COLO668 (cell line): ENCODE measurements at regions not wholly inside any gene's neighbourhood (a gene's known extent, or its start where the extent isn't known, plus 50 kb on each side); places are given as distances from the start of the nearest gene placed in this dataset.

Experiments
- DNase-seq: peaks from one replicate; lab custom pipeline; 2025; ENCODE audit not compliant: unreplicated experiment; lab: John Stamatoyannopoulos, UW

DNA sequence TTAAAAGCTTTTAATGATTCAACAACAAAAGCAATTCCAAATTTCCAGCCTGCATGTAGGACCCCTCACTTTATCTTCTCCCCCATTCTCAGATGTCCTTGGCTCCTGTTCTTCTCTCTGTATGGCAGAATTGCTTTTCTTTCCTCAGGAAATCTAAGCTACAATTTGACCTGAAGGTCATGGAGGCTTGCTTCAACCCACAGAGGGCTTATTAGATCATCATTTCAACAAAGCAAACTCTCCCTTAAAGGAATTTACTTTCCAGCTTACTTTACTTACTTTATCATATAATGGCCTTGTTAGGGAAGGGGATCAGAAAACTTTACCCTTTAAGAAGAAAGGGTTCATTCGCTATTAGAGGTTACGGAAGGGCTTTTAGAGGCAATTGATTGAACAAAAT, 211.5 kb downstream of the RAD51AP2 start:
- no peak for DNase-seq

- DNase-seq = no peak
Measured at GRCh38 chr2:17306219-17306618, 212.0 kb downstream of the RAD51AP2 start.

- DNase-seq = no peak
Measured at GRCh38 chr2:17303521-17303920, 214.7 kb downstream of the RAD51AP2 start.

DNA sequence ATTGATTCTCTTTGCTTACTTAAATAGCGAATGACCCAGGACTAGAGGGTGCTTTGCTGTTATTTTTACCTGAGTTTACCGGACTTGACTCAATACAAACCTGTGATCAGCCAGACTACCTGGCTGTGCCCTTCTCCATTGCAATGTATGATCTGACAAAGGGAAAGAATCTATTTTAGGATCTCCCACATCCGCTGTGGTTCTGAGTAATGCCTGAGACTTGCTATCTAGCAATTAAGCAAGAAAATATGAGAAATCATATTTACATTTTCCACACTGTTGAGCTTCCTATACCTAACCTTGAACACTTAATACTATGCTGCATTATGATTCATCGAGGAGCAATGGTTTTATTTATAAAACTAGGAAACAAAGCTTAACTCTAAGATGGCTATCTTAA, 215.2 kb downstream of the RAD51AP2 start:
- DNase-seq = no peak

DNA sequence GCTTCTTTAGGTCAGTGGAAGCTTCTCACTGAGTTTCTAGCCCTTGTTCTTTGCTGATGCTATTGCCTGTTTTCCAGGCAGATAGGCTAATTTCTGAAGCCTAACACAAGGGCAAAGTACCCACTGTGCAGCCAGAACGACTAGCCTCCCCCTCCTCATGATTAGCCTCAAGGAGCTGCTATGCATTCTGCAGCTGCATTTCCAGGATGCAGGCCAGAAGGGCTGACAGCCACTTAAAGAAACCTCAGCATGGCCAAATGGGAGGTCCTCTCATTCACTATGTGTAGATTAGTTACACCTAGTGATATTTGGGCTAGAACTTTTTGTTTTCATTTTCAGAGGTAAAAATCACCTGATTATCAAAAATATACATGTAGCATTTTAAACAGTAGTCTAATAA, 216.0 kb downstream of the RAD51AP2 start:
- DNase-seq = no peak

- no peak for DNase-seq
Measured at GRCh38 chr2:17301437-17301836, 216.8 kb downstream of the RAD51AP2 start.

DNA sequence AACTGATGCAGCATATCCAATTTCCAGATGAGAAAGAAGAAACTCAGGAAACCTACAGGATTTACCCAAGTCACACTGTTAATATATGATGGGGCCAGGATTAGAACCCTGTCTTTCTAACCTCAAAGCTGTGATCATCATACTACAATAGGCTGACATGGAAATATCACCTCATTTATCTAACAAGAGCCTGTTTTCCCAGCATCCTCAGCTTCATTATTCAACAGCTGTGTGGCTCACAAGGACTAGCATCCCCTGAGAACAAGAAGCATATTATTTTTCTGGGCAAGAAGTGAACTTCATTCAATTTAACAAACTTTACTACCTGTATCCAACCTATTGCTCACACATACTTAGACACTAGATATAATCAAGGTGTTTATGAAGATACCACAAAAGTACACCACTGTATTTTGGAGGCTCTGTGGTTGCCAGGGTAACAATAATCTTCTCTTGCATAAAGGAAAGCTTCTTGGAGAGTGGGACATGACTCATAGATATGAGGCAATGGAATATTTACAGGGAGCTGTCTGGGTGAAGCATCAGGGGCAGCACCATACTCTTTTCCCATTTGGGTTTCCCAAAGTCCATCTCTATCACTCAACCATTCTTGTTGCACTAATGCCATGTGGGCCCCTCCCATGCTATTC, 218.2 kb downstream of the RAD51AP2 start:
- DNase-seq = no peak

DNA sequence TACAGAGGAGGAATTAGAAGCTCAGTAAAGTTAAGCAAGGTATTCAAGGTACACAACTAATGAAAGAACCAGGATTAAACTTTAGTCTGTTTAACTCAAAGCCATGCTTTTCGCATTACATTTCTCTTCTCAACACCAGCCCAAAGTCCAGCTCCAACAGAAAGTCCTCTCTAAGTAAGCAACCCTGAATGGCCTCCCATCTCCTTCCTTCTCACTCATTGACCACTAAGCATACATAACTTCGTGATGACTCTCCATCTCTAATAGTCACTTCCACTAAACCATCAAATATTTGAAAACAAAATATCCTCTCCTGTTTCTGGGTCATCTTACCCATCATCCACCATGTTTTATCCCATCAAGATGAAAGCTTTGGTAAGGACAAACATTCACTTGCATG, 219.8 kb downstream of the RAD51AP2 start:
- DNase-seq = no peak

GRCh38 chr2:17296686-17297085, 221.6 kb downstream of the RAD51AP2 start:
- no peak for DNase-seq

- DNase-seq = no peak
Measured at GRCh38 chr2:17289669-17290068, 228.6 kb downstream of the RAD51AP2 start.

DNA sequence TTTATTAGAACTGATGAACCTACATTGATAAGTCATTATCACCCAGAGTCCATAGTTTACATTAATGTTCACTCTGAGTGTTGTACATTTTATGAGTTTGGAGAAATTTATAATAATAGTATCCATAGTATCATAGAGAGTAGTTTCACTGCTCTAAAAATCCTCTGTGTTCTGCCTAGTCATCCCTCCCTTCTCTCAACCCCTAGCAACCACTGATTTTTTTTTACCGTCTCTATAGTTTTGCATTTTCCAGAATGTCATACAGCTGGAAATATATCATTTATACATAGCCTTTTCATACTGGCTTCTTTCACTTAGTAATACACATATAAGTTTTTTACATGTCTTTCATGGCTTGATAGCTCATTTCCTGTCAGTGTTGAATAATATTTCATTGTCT, 231.1 kb downstream of the RAD51AP2 start:
- DNase-seq = no peak

DNA sequence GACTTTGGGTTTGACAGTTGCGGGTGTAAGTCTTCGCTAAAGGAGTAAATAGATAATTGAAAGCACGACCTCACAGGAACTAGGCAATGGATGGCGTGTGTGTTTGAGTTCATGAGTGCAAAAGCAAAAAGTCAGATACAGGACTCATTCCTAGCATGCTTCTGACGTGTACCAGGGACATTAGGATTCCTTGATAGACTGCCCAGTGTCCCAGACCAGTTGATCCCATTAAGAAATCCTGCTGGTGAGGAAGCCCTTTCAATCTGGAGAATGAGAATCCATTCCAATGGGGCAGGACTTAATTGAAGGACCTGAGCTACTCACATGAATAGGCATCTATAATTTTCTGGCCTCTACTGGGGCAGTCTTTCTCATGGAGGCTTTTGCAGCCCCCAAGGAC, 235.4 kb downstream of the RAD51AP2 start:
- DNase-seq = no peak

- DNase-seq = no peak
Measured at GRCh38 chr2:17282245-17282644, 236.0 kb downstream of the RAD51AP2 start.

- DNase-seq = no peak
Measured at GRCh38 chr2:17276220-17276619, 242.0 kb downstream of the RAD51AP2 start.

GRCh38 chr2:17272652-17273525, 245.4 kb downstream of the RAD51AP2 start:
- DNase-seq = no peak

- DNase-seq = no peak
Measured at GRCh38 chr2:17272170-17272569, 246.1 kb downstream of the RAD51AP2 start.

DNA sequence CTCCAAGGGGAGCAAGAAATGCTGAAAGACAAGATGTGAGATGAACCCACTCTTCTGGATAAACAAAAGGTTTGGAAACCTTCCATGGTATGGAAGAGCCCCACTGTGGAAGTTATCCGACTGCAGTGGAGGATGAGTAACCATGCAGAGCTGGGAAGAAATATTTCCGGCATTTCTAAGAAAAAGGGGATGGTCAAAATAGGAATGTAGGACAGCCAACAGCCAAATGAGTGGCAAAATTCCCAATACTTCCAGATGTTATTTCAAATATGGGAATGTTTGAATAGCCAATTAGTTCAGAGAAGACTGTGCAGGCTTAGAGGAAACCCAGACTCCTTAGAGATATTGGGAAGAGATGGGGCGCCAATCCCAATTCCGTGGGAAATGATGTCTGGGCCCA, 246.8 kb downstream of the RAD51AP2 start:
- no peak for DNase-seq

DNA sequence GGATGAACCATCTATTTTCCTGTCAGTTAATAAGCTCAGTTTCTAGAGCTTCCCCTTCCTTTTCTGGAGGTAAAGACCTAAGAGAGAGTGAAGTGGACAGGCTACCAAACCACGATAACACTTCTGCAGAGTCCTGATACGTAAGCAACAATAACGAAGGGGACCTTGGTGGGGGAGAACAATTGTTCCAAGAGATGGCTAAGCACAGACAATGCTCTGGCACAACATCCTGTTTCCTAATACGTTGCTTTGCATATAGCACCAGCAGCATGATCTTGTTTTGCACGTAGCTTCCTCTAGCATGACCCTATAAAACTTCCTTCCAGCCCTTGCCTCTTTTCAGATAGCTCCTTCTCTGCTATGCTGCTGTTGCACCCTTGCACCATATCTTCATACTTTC, 247.3 kb downstream of the RAD51AP2 start:
- DNase-seq = no peak

GRCh38 chr2:17263570-17263968, 254.7 kb downstream of the RAD51AP2 start:
- no peak for DNase-seq

DNA sequence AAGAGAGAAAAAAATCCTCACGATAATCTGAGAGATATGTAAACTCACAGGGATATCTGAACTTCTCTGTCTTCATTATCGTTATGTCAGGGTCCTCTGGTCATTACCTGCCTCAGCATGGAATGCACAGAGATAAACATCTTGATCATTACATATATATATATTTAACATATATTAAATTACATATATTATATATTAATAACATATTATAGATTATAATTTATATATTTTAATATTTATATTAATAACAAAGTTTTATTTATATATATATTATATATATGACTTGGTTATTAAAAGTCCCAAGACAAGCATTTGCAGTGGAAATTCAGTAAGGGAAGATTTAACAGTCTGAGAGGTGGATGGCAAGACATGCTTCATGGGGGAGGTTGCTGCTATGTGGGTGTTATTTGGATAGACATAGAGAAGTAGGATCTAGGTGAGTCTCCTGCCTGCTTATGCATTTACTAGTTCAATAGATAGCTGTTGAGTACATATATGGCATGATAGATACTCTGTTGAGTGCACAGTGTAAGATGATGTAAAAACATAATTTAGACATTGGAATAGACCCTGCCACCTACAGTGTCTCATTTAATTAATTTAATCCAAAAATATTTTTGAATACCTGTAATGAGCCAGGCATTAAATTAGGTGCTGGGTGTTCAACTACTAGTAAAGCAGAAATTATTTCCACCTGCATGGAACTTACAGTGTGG, 255.2 kb downstream of the RAD51AP2 start:
- DNase-seq = no peak

DNA sequence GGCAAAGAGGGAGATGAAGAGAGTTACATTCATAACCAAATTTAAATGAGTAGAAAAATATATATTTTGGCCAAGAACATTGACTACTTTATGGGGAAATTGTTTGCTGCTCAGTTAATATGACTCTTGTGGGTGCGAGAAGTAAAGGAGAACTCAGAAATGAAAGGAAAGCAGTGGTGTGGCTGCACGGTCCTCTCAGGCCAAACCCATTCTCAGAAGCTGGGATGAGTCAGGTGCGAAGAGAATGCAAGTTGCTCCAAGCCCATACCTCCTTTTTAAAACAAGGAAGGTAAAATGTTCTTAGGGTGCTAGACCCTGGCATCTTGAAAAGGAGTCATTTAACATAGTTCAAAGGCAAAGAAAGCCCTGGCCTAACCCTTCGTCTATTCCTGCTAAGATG, 258.6 kb downstream of the RAD51AP2 start:
- no peak for DNase-seq

GRCh38 chr2:17258861-17259260, 259.4 kb downstream of the RAD51AP2 start:
- DNase-seq = no peak
